Ovary (tissue), 3 donors: ENCODE measurements at regions not wholly inside any gene's neighbourhood (a gene's known extent, or its start where the extent isn't known, plus 50 kb on each side); places are given as distances from the start of the nearest gene placed in this dataset.

Experiments
- CTCF ChIP-seq, 3 donors: fragments of 450-650 bp in 2 of 3; fragments of 200-600 bp in 1 of 3; IDR thresholded peaks; one replicate each; pipeline versions ENCODE4 v1.5.1 to v1.8.0; 2016 to 2022; ENCODE audit warnings: antibody characterized with exemption in 3 of 3, mild to moderate bottlenecking in 1 of 3
- EP300 ChIP-seq: sonication (generic); formaldehyde crosslinking; IDR thresholded peaks from one replicate; pipeline ENCODE4 v1.6.1; 2017; ENCODE audit warnings: antibody characterized with exemption
- POLR2A ChIP-seq: fragments of 450-650 bp; IDR thresholded peaks from one replicate; pipeline ENCODE4 v1.6.1; 2017; ENCODE audit warnings: antibody characterized with exemption, mild to moderate bottlenecking, moderate library complexity
- donor health status: DM: no; HTN: no; CAD: no.

- TF ChIP-seq CTCF (IDR thresholded peaks at IDR 0.05) (no peak), POLR2A (no peak), EP300 (no peak)
Observed at GRCh38 chr10:92758594-92758993, 68.8 kb downstream of the HHEX start.
